Body of pancreas (tissue), 4 donors: ENCODE measurements at regions not wholly inside any gene's neighbourhood (a gene's known extent, or its start where the extent isn't known, plus 50 kb on each side); places are given as distances from the start of the nearest gene placed in this dataset.

Source experiments
- ATAC-seq: fragments of 150-250 bp; one replicate; pipeline ENCODE4 v1.9.1; 2016
- DNase-seq, 4 donors: peaks; one replicate each; pipeline ENCODE4 v3.0.0-alpha.2; 2019
- H3K27ac ChIP-seq, 4 donors: fragments of 200-600 bp; sonication (generic); 1 replicate in 3 of 4; 2 replicates in 1 of 4; pipeline versions ENCODE4 v1.5.1 to v1.6.1; 2016 to 2019; ENCODE audit warnings: mild to moderate bottlenecking in 1 of 4, mixed read lengths in 1 of 4, moderate library complexity in 1 of 4
- H3K27me3 ChIP-seq, 2 donors: fragments of 200-600 bp; sonication (generic); one replicate each; pipeline ENCODE4 v1.6.0; 2016; ENCODE audit warnings: mild to moderate bottlenecking in 1 of 2
- H3K36me3 ChIP-seq, 2 donors: fragments of 200-600 bp; sonication (generic); replicated peaks in 1 of 2; 2 replicates each; pipeline ENCODE4 v1.5.1; 2016; ENCODE audit warnings: low read depth in 2 of 2; ENCODE audit not compliant: insufficient read depth in 1 of 2
- H3K4me1 ChIP-seq: fragments of 200-600 bp; sonication (generic); one replicate; pipeline ENCODE4 v1.6.0; 2016
- H3K4me3 ChIP-seq, 2 donors: fragments of 200-600 bp; sonication (generic); 1 replicate in 1 of 2; 2 replicates in 1 of 2; pipeline ENCODE4 v1.5.1; 2016 to 2019
- H3K9me3 ChIP-seq, 3 donors: fragments of 200-600 bp; sonication (generic); 1 replicate in 2 of 3; 2 replicates in 1 of 3; pipeline ENCODE4 v1.5.1; 2016
- CTCF ChIP-seq, 7 experiments: fragments of 450-650 bp in 4 of 7; fragments of 200-600 bp in 3 of 7; sonication (generic) in 3 of 7; IDR thresholded peaks; one replicate each; pipeline ENCODE4 v1.5.1; 2016 to 2019; ENCODE audit warnings: antibody characterized with exemption in 7 of 7
- POLR2A ChIP-seq, 3 donors: fragments of 450-650 bp; IDR thresholded peaks; one replicate each; pipeline ENCODE4 v1.6.1; 2016; ENCODE audit warnings: antibody characterized with exemption in 3 of 3, mild to moderate bottlenecking in 2 of 3
- WGBS, 2 donors: methylation state at CpG; one replicate each; pipeline ENCODE4 v1.1.5; 2017; 5-methylcytosine and 5-hydroxymethylcytosine counted together
- intact Hi-C: fragments of 100-400 bp; cut with DNase I; formaldehyde crosslinking; loops from one replicate; pipeline ENCODE4 v1.15.1; 2023

GRCh38 chr5:96124589-96124988 lies 162.9 kb upstream of the ELL2 start:
- no peak for TF ChIP-seq POLR2A (IDR thresholded peaks at IDR 0.05)
- no peak for TF ChIP-seq CTCF (IDR thresholded peaks at IDR 0.05)
- no peak overlapping the region for H3K4me3 ChIP-seq
- H3K27me3 ChIP-seq: no peaks in the 10 kb centered on the region
- WGBS, 2 donors: 84 to 87% methylated on average over 1 of the region's 1 CpG
- DNase-seq (no peak), ATAC-seq (no peak)
- intact Hi-C loops: no loop called here
- peaks cover 73% of the 10 kb centered on the region for H3K4me1 ChIP-seq
- H3K9me3 ChIP-seq: no peaks in the 10 kb centered on the region
- H3K36me3 ChIP-seq: no peaks in the 10 kb centered on the region
- H3K27ac ChIP-seq: peak overlapping the region in 2 of 4 donors; percentile 21 to 54

GRCh38 chr5:96123418-96123817 lies 161.8 kb upstream of the ELL2 start:
- 26 to 33% methylated on average over 1 of the region's 1 CpG for WGBS, 2 donors
- DNase-seq (no peak), ATAC-seq (no peak)
- no peak overlapping the region for H3K4me3 ChIP-seq
- H3K9me3 ChIP-seq: no peaks in the 10 kb centered on the region
- no peaks in the 10 kb centered on the region for H3K27me3 ChIP-seq
- peak overlapping the region in 1 of 4 donors; percentile 32 for H3K27ac ChIP-seq
- intact Hi-C loops: no loop called here
- H3K4me1 ChIP-seq: peaks cover 84% of the 10 kb centered on the region
- H3K36me3 ChIP-seq: no peaks in the 10 kb centered on the region
- TF ChIP-seq POLR2A (IDR thresholded peaks at IDR 0.05) (no peak), CTCF (IDR thresholded peaks at IDR 0.05) (no peak)

- H3K36me3 ChIP-seq: no peaks in the 10 kb centered on the region
- intact Hi-C loops: no loop called here
- ATAC-seq (peak; percentile 20), DNase-seq (no peak)
- WGBS, 2 donors: 21 to 27% methylated on average over 2 of the region's 2 CpGs
- H3K4me1 ChIP-seq: peaks cover 91% of the 10 kb centered on the region
- no peak overlapping the region for H3K4me3 ChIP-seq
- TF ChIP-seq CTCF (IDR thresholded peaks at IDR 0.05) (no peak), POLR2A (IDR thresholded peaks at IDR 0.05) (no peak)
- H3K27ac ChIP-seq: no peak overlapping the region
- H3K9me3 ChIP-seq: no peaks in the 10 kb centered on the region
- no peaks in the 10 kb centered on the region for H3K27me3 ChIP-seq
Measured at GRCh38 chr5:96121364-96121763, 159.7 kb upstream of the ELL2 start.

GRCh38 chr5:96120120-96120519 lies 158.5 kb upstream of the ELL2 start:
- TF ChIP-seq CTCF (IDR thresholded peaks at IDR 0.05): no peak
- no peak for TF ChIP-seq POLR2A (IDR thresholded peaks at IDR 0.05)
- intact Hi-C loops: no loop called here

More at GRCh38 chr5:96120120-96120519, 158.5 kb upstream of the ELL2 start:
- Histone ChIP-seq H3K4me3 (no peak overlapping the region), H3K9me3 (no peaks in the 10 kb centered on the region), H3K4me1 (peaks cover 94% of the 10 kb centered on the region), H3K36me3 (no peaks in the 10 kb centered on the region), H3K27me3 (no peaks in the 10 kb centered on the region), H3K27ac (peak overlapping the region in 1 of 4 donors; percentile 15)
- WGBS, 2 donors: 38 to 53% methylated on average over 1 of the region's 1 CpG
- ATAC-seq: no peak
- no peak for DNase-seq
